GM21423 (cell line): ENCODE measurements at regions not wholly inside any gene's neighbourhood (a gene's known extent, or its start where the extent isn't known, plus 50 kb on each side); places are given as distances from the start of the nearest gene placed in this dataset.
"Not testable (repeated sequence)": the region's sequence is repeated elsewhere in the genome, so short reads cannot be mapped to it uniquely, and the experiment has no call there.

Experiments used
- ATAC-seq: cut with Tn5 transposase; IDR thresholded peaks from one replicate; pipeline ENCODE4 v1.9.1; 2021; ENCODE audit warnings: mild to moderate bottlenecking, moderate library complexity; ENCODE audit not compliant: unreplicated experiment

- no peak for ATAC-seq
Observed at GRCh38 chr2:34892766-34893165, 1293.7 kb upstream of the FAM98A start.

- ATAC-seq: no peak
Observed at GRCh38 chr2:34892256-34892655, 1293.2 kb upstream of the FAM98A start.

- no peak for ATAC-seq
Observed at GRCh38 chr2:34875091-34875745, 1276.1 kb upstream of the FAM98A start.

- ATAC-seq: no peak
Observed at GRCh38 chr2:34853646-34854045, 1254.5 kb upstream of the FAM98A start.

- no peak for ATAC-seq
Observed at GRCh38 chr2:34851804-34852203, 1252.7 kb upstream of the FAM98A start.

GRCh38 chr2:34849827-34850226 lies 1250.7 kb upstream of the FAM98A start:
- no peak for ATAC-seq

DNA sequence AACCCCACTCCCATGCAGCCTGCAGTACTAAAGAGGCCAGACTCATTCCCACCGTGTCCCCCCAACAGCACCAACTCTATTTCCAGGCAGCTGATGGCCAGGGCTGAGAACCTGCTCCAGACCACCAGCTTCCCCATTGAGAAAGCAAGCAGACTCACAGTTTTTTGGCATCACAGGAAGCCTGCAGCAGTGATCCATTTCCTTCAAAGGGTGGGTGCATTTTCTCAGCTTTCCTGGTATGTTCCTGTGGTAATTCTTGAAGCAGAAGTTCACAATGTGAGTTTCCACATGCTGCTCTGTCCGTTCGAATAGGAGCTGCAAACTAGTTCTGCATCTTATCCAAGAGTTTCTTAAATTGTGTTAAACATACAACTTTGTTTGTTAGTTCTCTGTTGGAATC lies 1249.6 kb upstream of the FAM98A start:
- ATAC-seq: no peak

GRCh38 chr2:34848132-34848531 lies 1249.0 kb upstream of the FAM98A start:
- ATAC-seq: no peak

- ATAC-seq: no peak
Observed at GRCh38 chr2:34844629-34845028, 1245.5 kb upstream of the FAM98A start.

DNA sequence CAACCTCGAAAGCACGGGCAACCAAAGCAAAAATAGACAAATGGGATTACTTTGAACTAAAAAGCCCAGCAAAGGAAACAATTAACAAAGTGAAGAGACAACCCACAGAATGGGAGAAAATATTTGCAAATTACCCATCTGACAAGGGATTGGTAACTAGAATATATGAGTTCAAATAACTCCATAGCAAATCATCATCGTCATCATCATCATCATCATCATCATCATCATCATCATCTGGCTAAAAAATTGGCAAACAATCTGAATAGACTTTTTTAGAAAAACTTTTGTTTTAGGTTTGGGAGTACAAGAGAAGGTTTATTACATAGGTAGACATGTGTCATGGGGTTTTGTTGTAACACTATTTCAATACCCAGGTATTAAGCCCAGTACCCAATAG lies 1239.3 kb upstream of the FAM98A start:
- no peak for ATAC-seq

DNA sequence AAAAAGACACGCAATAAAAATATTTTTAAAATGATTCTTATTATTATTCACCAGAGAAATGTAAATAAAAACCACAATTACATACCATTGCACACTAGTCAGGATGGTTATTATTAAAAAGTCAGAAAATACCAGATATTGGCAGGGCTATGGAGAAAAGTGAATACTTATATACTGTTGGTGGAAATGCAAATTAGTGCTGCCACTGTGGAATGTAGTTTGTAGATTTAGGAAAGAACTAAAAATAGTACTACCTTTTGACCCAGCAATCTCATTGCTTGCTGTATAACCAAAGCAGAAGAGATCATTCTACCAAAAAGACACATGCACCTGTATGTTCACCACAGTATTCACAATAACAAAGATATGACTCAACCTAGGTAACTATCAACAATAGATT lies 1237.3 kb upstream of the FAM98A start:
- ATAC-seq: no peak

DNA sequence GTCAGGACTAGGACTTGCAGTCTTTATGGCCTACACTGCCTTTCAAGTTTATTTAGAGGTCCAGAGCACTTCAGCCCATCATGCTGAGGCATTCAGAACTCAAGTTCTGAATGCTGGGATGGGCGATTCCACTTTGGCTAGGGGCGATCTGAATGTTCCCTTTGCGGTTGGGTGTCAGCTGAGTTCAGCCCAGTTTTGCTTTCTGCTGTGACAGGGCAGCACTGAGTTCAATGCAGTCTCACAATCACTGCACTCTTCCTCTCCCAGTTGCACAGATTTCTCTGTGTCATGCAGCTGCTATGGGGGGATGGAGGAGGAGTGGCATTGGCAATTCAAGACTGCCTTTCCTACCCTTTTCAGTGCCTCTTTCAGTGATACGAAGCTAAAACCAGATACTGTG lies 1232.0 kb upstream of the FAM98A start:
- ATAC-seq: no peak

GRCh38 chr2:34828481-34828880 lies 1229.4 kb upstream of the FAM98A start:
- ATAC-seq: no peak

DNA sequence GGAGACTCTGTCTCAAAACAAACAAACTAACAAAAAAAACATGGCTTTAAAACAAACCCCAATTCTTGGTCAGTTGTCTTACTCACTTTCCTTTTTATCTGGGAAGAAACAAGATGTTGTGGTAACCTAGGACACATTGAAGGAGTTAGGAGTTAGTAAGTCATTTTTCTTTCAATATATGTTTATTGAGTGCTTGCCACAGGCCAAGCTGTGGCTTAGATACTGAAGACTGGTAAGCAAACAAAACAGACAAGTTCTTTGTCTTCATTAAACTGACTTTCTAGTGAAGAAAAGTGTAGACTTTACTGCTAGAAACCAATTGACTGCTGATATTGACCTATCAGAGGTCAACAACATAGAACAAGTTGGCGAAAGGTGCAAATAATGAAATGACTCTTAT lies 1228.3 kb upstream of the FAM98A start:
- ATAC-seq: no peak

DNA sequence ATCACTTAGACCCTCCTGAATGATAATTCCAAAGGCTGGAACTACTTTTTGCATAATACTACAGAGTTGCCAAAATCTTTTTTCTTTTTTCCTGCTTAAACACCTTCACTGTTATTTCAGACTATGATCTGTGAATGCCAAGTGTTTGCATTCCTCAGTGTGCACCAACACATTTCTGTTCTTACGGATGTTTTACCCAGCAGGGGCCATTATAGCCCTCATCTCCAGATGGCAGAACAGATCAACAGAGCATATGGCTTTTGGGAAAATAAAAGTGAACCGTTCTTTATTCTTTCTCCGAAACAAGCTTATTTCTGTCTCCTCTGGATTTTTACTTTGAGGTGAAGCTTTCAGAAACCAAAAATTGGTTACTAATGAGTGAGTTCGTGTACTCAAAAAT lies 1226.6 kb upstream of the FAM98A start:
- no peak for ATAC-seq

DNA sequence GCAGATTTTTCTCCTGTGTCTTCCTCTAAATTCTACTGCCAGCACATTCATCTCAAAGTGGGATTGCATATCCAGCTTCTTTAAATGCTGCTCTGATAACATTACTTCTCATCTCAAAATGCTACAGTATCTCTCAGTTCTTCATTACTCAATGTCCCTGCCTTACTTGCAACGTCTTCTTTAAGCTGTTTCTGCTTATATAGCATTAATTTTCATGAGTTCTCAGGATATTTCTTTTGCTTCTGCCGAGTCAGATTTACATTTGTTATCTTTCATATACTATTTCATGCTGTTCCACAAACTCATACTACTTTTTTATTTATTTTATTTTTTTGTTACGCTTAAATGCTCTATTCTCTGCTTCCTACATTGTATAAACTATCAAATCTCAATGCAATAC lies 1223.5 kb upstream of the FAM98A start:
- no peak for ATAC-seq

DNA sequence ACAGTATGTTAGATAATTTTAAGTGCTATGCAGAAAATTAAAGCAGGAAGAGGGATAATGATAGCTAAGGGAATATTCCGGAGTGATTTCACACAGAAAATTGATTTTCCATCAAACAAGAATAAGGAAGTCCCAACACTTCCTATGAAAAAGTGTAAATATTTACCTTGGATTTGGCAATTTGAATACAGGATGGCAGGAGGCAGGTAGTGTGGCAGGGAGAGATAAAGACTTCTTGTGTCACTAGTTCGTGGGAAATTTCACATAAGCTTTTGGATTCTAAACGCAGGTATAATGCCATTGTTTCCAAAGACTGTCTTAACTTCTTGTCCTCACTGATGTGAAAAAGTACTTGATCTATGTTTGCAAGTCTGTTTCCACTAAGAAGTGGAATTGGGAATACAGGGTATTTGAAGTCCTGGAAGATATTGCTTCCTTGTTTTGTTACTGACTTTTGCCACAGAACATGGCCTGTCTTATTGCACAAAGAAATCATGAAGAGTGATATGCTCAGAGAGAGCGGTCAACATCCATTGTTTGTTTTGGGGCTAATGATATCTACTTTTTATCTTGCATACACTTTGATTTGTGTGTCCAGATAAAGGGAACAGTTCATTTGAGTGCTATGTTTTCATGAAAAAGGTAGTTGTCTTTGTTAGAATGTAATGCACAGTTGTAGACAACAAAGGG lies 1216.1 kb upstream of the FAM98A start:
- ATAC-seq: no peak

DNA sequence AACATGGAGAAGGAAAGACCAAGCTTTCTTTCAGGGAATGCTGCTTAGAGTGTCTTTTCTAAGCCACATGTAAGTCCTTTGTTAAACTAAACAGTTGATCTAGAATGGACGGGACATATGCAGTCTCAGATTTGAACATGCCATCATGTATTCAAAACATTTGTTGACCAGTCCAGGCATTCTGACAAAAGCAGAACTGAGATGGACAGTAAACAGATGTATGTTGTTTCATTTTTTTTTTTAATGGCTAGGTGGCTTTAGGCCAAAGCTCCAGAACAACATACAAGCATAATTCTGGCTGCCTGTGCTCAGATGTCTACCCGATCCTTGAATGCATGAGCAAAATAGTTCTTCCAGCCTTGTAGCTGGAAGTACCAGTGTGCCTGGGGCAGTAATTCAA lies 1211.4 kb upstream of the FAM98A start:
- no peak for ATAC-seq

GRCh38 chr2:34808426-34808825 lies 1209.3 kb upstream of the FAM98A start:
- ATAC-seq: no peak

- ATAC-seq: no peak
Observed at GRCh38 chr2:34806891-34807290, 1207.8 kb upstream of the FAM98A start.

DNA sequence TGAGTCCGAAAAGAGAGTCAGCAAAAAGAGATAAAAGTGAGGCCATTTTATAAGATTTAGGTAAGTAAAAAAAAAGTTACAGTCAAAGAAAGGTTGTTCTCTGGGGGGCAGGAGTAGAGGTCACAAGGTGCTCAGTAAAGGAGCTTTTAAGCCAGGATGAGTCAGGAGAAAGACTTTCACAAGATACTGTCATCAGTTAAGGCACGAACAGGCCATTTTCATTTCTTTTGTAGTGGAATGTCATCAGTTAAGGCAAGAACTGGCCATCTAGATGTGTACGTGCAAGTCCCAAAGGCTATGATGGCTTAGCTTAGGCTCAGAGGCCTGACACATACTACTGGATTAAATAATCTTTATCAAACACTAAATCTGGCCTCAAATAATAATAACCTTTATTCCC lies 1207.3 kb upstream of the FAM98A start:
- no peak for ATAC-seq

DNA sequence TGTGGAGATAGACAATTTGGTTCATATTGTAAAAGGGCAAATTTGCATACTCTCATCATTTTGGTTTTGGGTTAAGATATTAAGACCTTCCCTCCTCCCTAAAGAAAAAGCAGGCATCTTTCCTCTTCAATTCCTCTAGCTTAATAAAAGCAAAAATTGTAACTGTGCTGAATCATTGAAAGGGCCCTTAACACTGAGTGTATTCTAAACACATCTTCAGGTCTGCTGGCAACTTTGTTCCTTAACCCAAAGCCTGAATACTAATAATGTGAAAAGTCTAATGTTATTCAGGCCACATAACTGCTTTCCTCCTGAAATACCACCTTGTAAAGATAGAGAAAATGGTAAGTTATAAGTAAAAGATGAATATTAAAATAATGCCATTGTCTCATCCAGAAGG lies 1200.5 kb upstream of the FAM98A start:
- no peak for ATAC-seq

- not testable (repeated sequence) for ATAC-seq
Observed at GRCh38 chr2:34795586-34795985, 1196.5 kb upstream of the FAM98A start.
